ENCODE measurements at regions not wholly inside any gene's neighbourhood (a gene's known extent, or its start where the extent isn't known, plus 50 kb on each side); places are given as distances from the start of the nearest gene placed in this dataset.
"Not testable (repeated sequence)": the region's sequence is repeated elsewhere in the genome, so short reads cannot be mapped to it uniquely, and the experiment has no call there.

DNA sequence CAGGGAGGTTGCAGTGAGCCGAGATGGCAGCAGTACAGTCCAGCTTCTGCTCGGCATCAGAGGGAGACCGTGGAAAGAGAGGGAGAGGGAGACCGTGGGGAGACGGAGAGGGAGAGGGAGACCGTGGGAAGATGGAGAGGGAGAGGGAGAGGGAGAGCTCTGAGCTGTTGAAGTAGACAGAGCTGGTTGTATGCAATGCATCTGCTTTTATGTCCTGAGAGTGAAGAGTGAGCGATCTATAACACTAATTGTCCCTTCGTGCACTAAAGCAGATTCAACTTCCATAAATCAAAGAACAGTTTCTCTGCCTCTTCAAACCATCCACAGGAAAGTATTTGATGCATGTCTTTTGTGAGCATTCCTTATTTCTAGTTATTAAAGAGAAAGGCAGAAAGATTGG lies 300.6 kb downstream of the FLRT2 start:
- H3K4me1 Mint-ChIP-seq; H3K9me3 ChIP-seq (ENCODE audit: control insufficient read depth, insufficient read depth, low read length); ATAC-seq; H3K27me3 ChIP-seq (ENCODE audit: control insufficient read depth, insufficient read depth, low read length); H3K4me1 ChIP-seq (ENCODE audit: control insufficient read depth, insufficient read depth, low read length); H3K27ac ChIP-seq (ENCODE audit: low read length); H3K27me3 Mint-ChIP-seq (ENCODE audit: low read depth in 2 of 2); H3K27ac Mint-ChIP-seq; H3K36me3 Mint-ChIP-seq; intact Hi-C loops (cut with micrococcal nuclease); DNase-seq; H3K4me3 Mint-ChIP-seq; H3K4me3 ChIP-seq (ENCODE audit: low read length); H3K36me3 ChIP-seq (ENCODE audit: control insufficient read depth, insufficient read depth, low read length); H3K9me3 Mint-ChIP-seq: not testable (repeated sequence)
- WGBS (ENCODE audit: insufficient coverage), result 93% methylated on average over 6 of the region's 8 CpGs

DNA sequence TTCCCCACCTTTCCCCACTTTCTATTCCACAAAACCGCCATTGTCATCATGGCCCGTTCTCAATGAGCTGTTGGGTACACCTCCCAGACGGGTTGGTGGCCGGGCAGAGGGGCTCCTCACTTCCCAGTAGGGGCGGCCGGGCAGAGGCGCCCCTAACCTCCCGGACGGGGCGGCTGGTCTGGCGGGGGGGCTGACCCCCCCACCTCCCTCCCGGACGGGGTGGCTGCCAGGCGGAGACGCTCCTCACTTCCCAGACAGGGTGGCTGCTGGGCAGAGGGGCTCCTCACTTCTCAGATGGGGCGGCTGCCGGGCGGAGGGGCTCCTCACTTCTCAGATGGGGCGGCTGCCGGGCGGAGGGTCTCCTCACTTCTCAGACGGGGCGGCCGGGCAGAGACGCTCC lies 299.7 kb downstream of the FLRT2 start:
- intact Hi-C loops (cut with micrococcal nuclease); DNase-seq; H3K27ac Mint-ChIP-seq; H3K9me3 Mint-ChIP-seq; H3K4me3 ChIP-seq (ENCODE audit: low read length); H3K36me3 ChIP-seq (ENCODE audit: control insufficient read depth, insufficient read depth, low read length); H3K4me1 ChIP-seq (ENCODE audit: control insufficient read depth, insufficient read depth, low read length); H3K27me3 ChIP-seq (ENCODE audit: control insufficient read depth, insufficient read depth, low read length); H3K4me1 Mint-ChIP-seq; ATAC-seq; H3K9me3 ChIP-seq (ENCODE audit: control insufficient read depth, insufficient read depth, low read length); H3K36me3 Mint-ChIP-seq; H3K4me3 Mint-ChIP-seq; H3K27ac ChIP-seq (ENCODE audit: low read length); H3K27me3 Mint-ChIP-seq (ENCODE audit: low read depth in 2 of 2): not testable (repeated sequence)
- WGBS (ENCODE audit: insufficient coverage), result 93% methylated on average over 15 of the region's 25 CpGs

DNA sequence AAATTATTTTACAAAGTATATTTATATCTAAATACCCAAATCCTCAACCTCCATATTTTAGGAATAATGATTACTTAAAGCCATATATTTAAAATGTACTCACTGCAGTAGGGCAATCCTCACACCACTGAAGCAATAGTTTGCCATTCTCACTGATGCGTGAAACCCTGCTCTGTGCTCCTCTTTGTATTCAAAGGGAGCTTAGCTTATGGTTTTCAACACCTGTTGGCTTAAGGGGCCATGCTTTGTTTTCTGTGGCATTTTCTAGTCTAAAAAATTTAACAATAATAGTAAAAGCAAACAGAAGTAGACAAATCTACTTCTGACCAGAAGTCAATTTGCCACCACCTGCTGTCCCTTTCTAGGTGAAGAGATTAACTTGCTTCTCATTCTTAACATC lies 294.6 kb downstream of the FLRT2 start:
- no peaks in the 10 kb centered on the region for H3K4me1 ChIP-seq (ENCODE audit: control insufficient read depth, insufficient read depth, low read length)
- H3K9me3 Mint-ChIP-seq, result peaks cover 0 to 2% of the 10 kb centered on the region in 2 donors
- H3K4me1 Mint-ChIP-seq, result no peaks in the 10 kb centered on the region
- H3K27ac Mint-ChIP-seq, result no peak overlapping the region
- no peak overlapping the region for H3K4me3 ChIP-seq (ENCODE audit: low read length)
- ATAC-seq (no peak), DNase-seq (no peak)
- no peaks in the 10 kb centered on the region for H3K9me3 ChIP-seq (ENCODE audit: control insufficient read depth, insufficient read depth, low read length)
- no peaks in the 10 kb centered on the region for H3K36me3 ChIP-seq (ENCODE audit: control insufficient read depth, insufficient read depth, low read length)
- no peaks in the 10 kb centered on the region for H3K36me3 Mint-ChIP-seq
- H3K27me3 Mint-ChIP-seq (ENCODE audit: low read depth in 2 of 2), result no peaks in the 10 kb centered on the region
- intact Hi-C loops (cut with micrococcal nuclease), result no loop called here
- H3K27ac ChIP-seq (ENCODE audit: low read length), result no peak overlapping the region
- H3K27me3 ChIP-seq (ENCODE audit: control insufficient read depth, insufficient read depth, low read length), result no peaks in the 10 kb centered on the region
- H3K4me3 Mint-ChIP-seq, result no peak overlapping the region
- TF ChIP-seq, protein P1, sequence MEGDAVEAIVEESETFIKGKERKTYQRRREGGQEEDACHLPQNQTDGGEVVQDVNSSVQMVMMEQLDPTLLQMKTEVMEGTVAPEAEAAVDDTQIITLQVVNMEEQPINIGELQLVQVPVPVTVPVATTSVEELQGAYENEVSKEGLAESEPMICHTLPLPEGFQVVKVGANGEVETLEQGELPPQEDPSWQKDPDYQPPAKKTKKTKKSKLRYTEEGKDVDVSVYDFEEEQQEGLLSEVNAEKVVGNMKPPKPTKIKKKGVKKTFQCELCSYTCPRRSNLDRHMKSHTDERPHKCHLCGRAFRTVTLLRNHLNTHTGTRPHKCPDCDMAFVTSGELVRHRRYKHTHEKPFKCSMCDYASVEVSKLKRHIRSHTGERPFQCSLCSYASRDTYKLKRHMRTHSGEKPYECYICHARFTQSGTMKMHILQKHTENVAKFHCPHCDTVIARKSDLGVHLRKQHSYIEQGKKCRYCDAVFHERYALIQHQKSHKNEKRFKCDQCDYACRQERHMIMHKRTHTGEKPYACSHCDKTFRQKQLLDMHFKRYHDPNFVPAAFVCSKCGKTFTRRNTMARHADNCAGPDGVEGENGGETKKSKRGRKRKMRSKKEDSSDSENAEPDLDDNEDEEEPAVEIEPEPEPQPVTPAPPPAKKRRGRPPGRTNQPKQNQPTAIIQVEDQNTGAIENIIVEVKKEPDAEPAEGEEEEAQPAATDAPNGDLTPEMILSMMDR (IDR thresholded peaks at IDR 0.05), result no peak
- 86% methylated on average over 1 of the region's 1 CpG for WGBS (ENCODE audit: insufficient coverage)

DNA sequence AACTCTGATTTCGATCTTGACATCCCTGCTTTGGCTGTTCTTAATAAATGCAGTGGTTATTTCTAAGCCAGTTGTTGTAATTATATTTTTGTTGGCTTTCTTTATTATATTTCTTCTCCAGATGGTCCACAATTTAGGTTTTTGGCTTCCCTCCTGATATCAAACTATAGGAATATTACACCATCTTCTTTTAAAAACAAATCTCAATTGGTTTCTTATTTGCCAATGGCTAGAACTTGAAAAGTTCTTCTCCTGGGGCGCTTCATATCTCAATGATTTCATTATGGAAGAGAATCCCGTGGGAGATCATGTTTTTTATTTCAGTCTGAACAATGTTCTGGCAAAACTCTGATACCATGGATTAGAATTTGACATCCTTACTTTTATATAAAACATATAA lies 292.3 kb downstream of the FLRT2 start:
- 97% methylated on average over 3 of the region's 3 CpGs for WGBS (ENCODE audit: insufficient coverage)
- Mint-ChIP-seq H3K9me3 (peaks cover 0 to 2% of the 10 kb centered on the region in 2 donors), H3K27ac (no peak overlapping the region), H3K36me3 (no peaks in the 10 kb centered on the region), H3K4me1 (no peaks in the 10 kb centered on the region), H3K27me3 (ENCODE audit: low read depth in 2 of 2) (no peaks in the 10 kb centered on the region), H3K4me3 (no peak overlapping the region)
- TF ChIP-seq, protein P1 (IDR thresholded peaks at IDR 0.05), result no peak
- H3K9me3 ChIP-seq (ENCODE audit: control insufficient read depth, insufficient read depth, low read length), result no peaks in the 10 kb centered on the region
- intact Hi-C loops (cut with micrococcal nuclease), result no loop called here
- H3K27me3 ChIP-seq (ENCODE audit: control insufficient read depth, insufficient read depth, low read length), result no peaks in the 10 kb centered on the region
- H3K4me1 ChIP-seq (ENCODE audit: control insufficient read depth, insufficient read depth, low read length), result no peaks in the 10 kb centered on the region
- H3K4me3 ChIP-seq (ENCODE audit: low read length), result no peak overlapping the region
- DNase-seq (no peak), ATAC-seq (no peak)
- H3K27ac ChIP-seq (ENCODE audit: low read length), result no peak overlapping the region
- H3K36me3 ChIP-seq (ENCODE audit: control insufficient read depth, insufficient read depth, low read length), result no peaks in the 10 kb centered on the region

DNA sequence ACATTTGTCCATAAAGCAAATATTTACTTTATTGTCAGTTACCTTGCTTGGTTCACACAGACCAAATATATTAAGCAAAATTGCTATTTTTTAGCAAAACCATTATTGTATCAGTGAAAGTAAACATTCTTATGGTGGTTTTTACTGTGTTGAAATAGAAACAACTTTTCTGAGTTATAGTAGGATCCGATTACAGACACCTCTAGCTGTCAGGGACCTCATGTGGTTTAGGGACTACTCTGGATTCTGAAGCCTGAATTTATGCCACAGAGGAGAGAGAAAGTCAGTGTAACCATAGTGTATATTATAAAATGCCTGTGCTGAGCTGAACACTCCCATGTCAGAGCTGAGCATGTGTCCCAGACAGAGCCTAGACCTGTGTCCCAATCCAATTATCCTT lies 287.5 kb downstream of the FLRT2 start:
- no peaks in the 10 kb centered on the region for H3K36me3 ChIP-seq (ENCODE audit: control insufficient read depth, insufficient read depth, low read length)
- ATAC-seq, result no peak
- no peaks in the 10 kb centered on the region for H3K9me3 ChIP-seq (ENCODE audit: control insufficient read depth, insufficient read depth, low read length)
- TF ChIP-seq, protein P1 (IDR thresholded peaks at IDR 0.05), result no peak
- H3K9me3 Mint-ChIP-seq, result peaks cover 0 to 2% of the 10 kb centered on the region in 2 donors
- no peaks in the 10 kb centered on the region for H3K27me3 ChIP-seq (ENCODE audit: control insufficient read depth, insufficient read depth, low read length)
- no peak overlapping the region for H3K27ac Mint-ChIP-seq
- H3K4me1 ChIP-seq (ENCODE audit: control insufficient read depth, insufficient read depth, low read length), result peaks cover under 1% of the 10 kb centered on the region
- no peak overlapping the region for H3K4me3 Mint-ChIP-seq
- H3K36me3 Mint-ChIP-seq, result no peaks in the 10 kb centered on the region
- intact Hi-C loops (cut with micrococcal nuclease), result no loop called here
- H3K4me1 Mint-ChIP-seq, result peaks cover 10 to 12% of the 10 kb centered on the region in 2 donors
- 100% methylated on average over 1 of the region's 1 CpG for WGBS (ENCODE audit: insufficient coverage)
- no peaks in the 10 kb centered on the region for H3K27me3 Mint-ChIP-seq (ENCODE audit: low read depth in 2 of 2)
- no peak overlapping the region for H3K4me3 ChIP-seq (ENCODE audit: low read length)
- H3K27ac ChIP-seq (ENCODE audit: low read length), result no peak overlapping the region
- DNase-seq, result no peak
